OCI-LY7 (cell line): ENCODE measurements at regions not wholly inside any gene's neighbourhood (a gene's known extent, or its start where the extent isn't known, plus 50 kb on each side); places are given as distances from the start of the nearest gene placed in this dataset.

Experiments used
- BruUV-seq: library from RNA; stranded (reverse); fragments of 400-500 nt; replicated peaks from 2 replicates; lab custom pipeline; 2021; lab: Mats Ljungman, UMichigan
- CTCF ChIA-PET: fragments of 300-600 bp; sonication (Branson Sonifier 250); formaldehyde crosslinking; loops from one replicate; lab custom pipeline; 2022; ENCODE audit warnings: antibody characterized with exemption; ENCODE audit not compliant: unreplicated experiment; lab: Charles Lee
- POLR2A ChIA-PET: fragments of 300-600 bp; sonication (Branson Sonifier 250); formaldehyde crosslinking; loops from one replicate; lab custom pipeline; 2022; ENCODE audit warnings: antibody characterized with exemption; lab: Charles Lee
- DNase-seq: peaks from one replicate; pipeline ENCODE4 v3.0.0-alpha.2; 2015; ENCODE audit warnings: low spot score
- H2AFZ ChIP-seq: fragments of 200-600 bp; sonication (generic), shearing (Covaris generic); 2 replicates; pipeline ENCODE4 v1.6.1; 2014; ENCODE audit warnings: mild to moderate bottlenecking, antibody characterized with exemption, low read length, moderate library complexity
- H3K27ac ChIP-seq: fragments of 200-600 bp; sonication (generic); 2 replicates; pipeline ENCODE4 v1.5.1; 2014; ENCODE audit warnings: mixed run types, low read depth, mild to moderate bottlenecking, moderate library complexity, low read length, inconsistent platforms; ENCODE audit not compliant: poor library complexity, severe bottlenecking
- H3K36me3 ChIP-seq: fragments of 200-600 bp; sonication (generic); 2 replicates; pipeline ENCODE4 v1.6.1; 2014; ENCODE audit warnings: mild to moderate bottlenecking, antibody characterized with exemption, low read length, moderate library complexity, mixed read lengths; ENCODE audit not compliant: insufficient read depth
- H3K4me1 ChIP-seq: fragments of 200-600 bp; sonication (generic); 2 replicates; pipeline ENCODE4 v1.5.1; 2014; ENCODE audit warnings: mild to moderate bottlenecking, low read length; ENCODE audit not compliant: insufficient read depth, poor library complexity, severe bottlenecking
- H3K4me2 ChIP-seq: fragments of 200-600 bp; sonication (generic); 2 replicates; pipeline ENCODE4 v1.6.1; 2014; ENCODE audit warnings: mild to moderate bottlenecking, low read length
- H3K4me3 ChIP-seq: fragments of 200-600 bp; sonication (generic); 2 replicates; pipeline ENCODE4 v1.5.1; 2014; ENCODE audit warnings: mild to moderate bottlenecking, low read depth, low read length; ENCODE audit not compliant: poor library complexity, severe bottlenecking
- H3K79me2 ChIP-seq: fragments of 200-600 bp; sonication (generic); 2 replicates; pipeline ENCODE4 v1.6.1; 2016; ENCODE audit warnings: low read depth, mild to moderate bottlenecking, low read length, moderate library complexity, mixed read lengths; ENCODE audit not compliant: insufficient read depth
- H3K9me2 ChIP-seq: fragments of 200-600 bp; sonication (generic); 2 replicates; pipeline ENCODE4 v1.6.1; 2016; ENCODE audit warnings: mild to moderate bottlenecking, low read length, mixed read lengths; ENCODE audit not compliant: insufficient read depth
- H3K9me3 ChIP-seq: fragments of 200-600 bp; sonication (generic); 2 replicates; pipeline ENCODE4 v1.6.1; 2014; ENCODE audit warnings: mild to moderate bottlenecking, mixed run types, low read length, mixed read lengths
- H4K20me1 ChIP-seq: fragments of 200-600 bp; sonication (generic); 2 replicates; pipeline ENCODE4 v1.6.1; 2014; ENCODE audit warnings: mild to moderate bottlenecking, antibody characterized with exemption, low read length, moderate library complexity, mixed read lengths; ENCODE audit not compliant: insufficient read depth
- EZH2phosphoT487 ChIP-seq: fragments of 200-600 bp; sonication (generic); IDR thresholded peaks from 2 replicates; pipeline ENCODE4 v1.6.1; 2018; ENCODE audit warnings: low read depth, borderline replicate concordance, mild to moderate bottlenecking, mixed run types, antibody characterized with exemption, low read length, moderate library complexity, mixed read lengths
- intact Hi-C: fragments of 100-400 bp; cut with micrococcal nuclease; formaldehyde crosslinking; loops from one replicate; pipeline ENCODE4 v1.10.0; 2022; ENCODE audit not compliant: unreplicated experiment
- TF ChIP-seq, protein P1 (sequence below): fragments of 200-600 bp; sonication (generic); conservative IDR thresholded peaks from 2 replicates; pipeline ENCODE4 v1.5.1; 2014; ENCODE audit warnings: mild to moderate bottlenecking, antibody characterized with exemption, low read length, moderate library complexity, mixed read lengths

DNA sequence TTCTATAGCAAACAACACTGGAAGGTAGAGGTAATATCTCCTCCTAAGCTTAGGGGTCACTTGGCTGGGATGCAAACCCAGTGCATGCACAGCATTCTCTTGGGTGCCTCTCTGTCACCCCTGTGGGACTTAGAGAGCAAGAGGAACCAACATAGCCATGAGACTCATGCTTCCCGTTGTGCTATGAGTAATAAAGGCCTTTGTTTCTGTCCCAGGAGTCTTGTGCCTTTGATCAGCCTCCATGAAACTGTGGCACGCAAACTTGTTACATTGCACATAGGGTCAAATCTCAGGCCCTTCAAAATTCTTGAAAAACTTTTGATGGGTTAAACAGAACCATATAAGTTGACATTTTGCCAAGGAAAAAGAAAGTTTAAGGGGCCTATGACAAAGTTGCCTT lies 272.8 kb downstream of the TAF11L14 start:
- H3K36me3 ChIP-seq = no peaks in the 10 kb centered on the region
- no peak overlapping the region for H2AFZ ChIP-seq
- ChIA-PET POLR2A (no interaction called here), CTCF (no interaction called here)
- no peaks in the 10 kb centered on the region for H3K79me2 ChIP-seq
- H4K20me1 ChIP-seq = no peaks in the 10 kb centered on the region
- no peak for TF ChIP-seq EZH2phosphoT487
- TF ChIP-seq, protein P1, sequence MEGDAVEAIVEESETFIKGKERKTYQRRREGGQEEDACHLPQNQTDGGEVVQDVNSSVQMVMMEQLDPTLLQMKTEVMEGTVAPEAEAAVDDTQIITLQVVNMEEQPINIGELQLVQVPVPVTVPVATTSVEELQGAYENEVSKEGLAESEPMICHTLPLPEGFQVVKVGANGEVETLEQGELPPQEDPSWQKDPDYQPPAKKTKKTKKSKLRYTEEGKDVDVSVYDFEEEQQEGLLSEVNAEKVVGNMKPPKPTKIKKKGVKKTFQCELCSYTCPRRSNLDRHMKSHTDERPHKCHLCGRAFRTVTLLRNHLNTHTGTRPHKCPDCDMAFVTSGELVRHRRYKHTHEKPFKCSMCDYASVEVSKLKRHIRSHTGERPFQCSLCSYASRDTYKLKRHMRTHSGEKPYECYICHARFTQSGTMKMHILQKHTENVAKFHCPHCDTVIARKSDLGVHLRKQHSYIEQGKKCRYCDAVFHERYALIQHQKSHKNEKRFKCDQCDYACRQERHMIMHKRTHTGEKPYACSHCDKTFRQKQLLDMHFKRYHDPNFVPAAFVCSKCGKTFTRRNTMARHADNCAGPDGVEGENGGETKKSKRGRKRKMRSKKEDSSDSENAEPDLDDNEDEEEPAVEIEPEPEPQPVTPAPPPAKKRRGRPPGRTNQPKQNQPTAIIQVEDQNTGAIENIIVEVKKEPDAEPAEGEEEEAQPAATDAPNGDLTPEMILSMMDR = no peak
- no peak overlapping the region for H3K27ac ChIP-seq
- BruUV-seq = no TSS peak
- no peaks in the 10 kb centered on the region for H3K9me2 ChIP-seq
- no peak overlapping the region for H3K4me3 ChIP-seq
- intact Hi-C loops = no loop called here
- no peak for DNase-seq
- H3K4me1 ChIP-seq = no peaks in the 10 kb centered on the region
- no peak overlapping the region for H3K4me2 ChIP-seq
- no peaks in the 10 kb centered on the region for H3K9me3 ChIP-seq

DNA sequence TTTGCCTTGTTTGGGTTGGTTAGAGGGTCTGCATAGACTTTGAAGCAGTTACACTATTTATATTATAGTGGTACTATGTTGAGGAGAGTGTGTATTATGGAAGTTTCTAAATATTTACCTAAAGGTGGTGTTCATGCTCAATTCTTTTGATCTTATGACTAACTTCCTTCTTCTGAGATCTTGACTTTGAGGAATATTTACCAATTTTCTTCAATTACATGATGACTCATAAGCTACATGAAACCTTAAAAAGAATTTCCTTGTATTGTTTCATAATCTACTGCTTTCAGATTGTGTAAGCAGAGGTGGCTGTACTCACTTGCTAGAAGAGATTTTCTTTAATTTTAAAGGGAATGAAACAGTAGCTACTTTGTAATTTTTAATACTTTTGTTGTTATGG lies 276.1 kb downstream of the TAF11L14 start:
- CTCF ChIA-PET = no interaction called here
- no peak for DNase-seq
- TF ChIP-seq, protein P1 = no peak
- no peak for TF ChIP-seq EZH2phosphoT487
- Histone ChIP-seq H2AFZ (no peak overlapping the region), H3K4me3 (no peak overlapping the region), H3K27ac (no peak overlapping the region), H4K20me1 (no peaks in the 10 kb centered on the region), H3K4me2 (no peak overlapping the region), H3K36me3 (no peaks in the 10 kb centered on the region), H3K79me2 (no peaks in the 10 kb centered on the region), H3K9me3 (no peaks in the 10 kb centered on the region), H3K9me2 (no peaks in the 10 kb centered on the region), H3K4me1 (no peaks in the 10 kb centered on the region)
- intact Hi-C loops = no loop called here
- no TSS peak for BruUV-seq
- POLR2A ChIA-PET = interaction anchor here (0.6 to 0.7 kb wide), 2 partner anchors 34 to 295 kb away, joined by 3 to 4 read pairs; no protein-coding TSS in a partner anchor

DNA sequence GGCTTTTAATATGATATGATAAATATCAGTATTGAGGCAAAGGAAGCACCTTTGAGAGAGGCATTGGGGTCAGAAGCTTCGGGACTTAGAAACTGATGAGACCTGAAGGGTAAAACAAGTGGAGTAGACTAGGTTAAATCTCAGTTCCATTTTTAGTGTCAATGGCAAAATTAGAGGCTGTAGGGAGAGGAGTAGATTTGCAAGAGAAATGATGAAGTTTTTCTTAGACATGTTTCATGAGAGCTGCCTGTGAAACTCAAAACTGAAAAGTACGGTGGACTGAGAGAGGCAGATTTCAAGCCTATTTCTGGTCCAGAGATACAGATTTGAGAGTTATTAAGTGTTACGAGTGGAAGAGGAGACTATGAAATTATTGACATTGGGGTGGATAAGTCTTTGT lies 278.5 kb downstream of the TAF11L14 start:
- TF ChIP-seq, protein P1 = no peak
- no peak for TF ChIP-seq EZH2phosphoT487
- H2AFZ ChIP-seq = no peak overlapping the region
- H3K4me2 ChIP-seq = no peak overlapping the region
- no peaks in the 10 kb centered on the region for H3K36me3 ChIP-seq
- H3K79me2 ChIP-seq = no peaks in the 10 kb centered on the region
- CTCF ChIA-PET = no interaction called here
- BruUV-seq = no TSS peak
- POLR2A ChIA-PET = interaction anchor here (0.6 kb wide), 1 partner anchor 720 kb away, joined by 3 read pairs; no protein-coding TSS in a partner anchor
- no peaks in the 10 kb centered on the region for H3K9me3 ChIP-seq
- no peak overlapping the region for H3K27ac ChIP-seq
- no peaks in the 10 kb centered on the region for H3K9me2 ChIP-seq
- DNase-seq = no peak
- intact Hi-C loops = no loop called here
- H3K4me1 ChIP-seq = no peaks in the 10 kb centered on the region
- H3K4me3 ChIP-seq = no peak overlapping the region
- H4K20me1 ChIP-seq = no peaks in the 10 kb centered on the region
